C4-2B (cell line): ENCODE measurements at regions not wholly inside any gene's neighbourhood (a gene's known extent, or its start where the extent isn't known, plus 50 kb on each side); places are given as distances from the start of the nearest gene placed in this dataset.

Experiments
- ZFX ChIP-seq: fragments of 450-650 bp; IDR thresholded peaks from 2 replicates; pipeline ENCODE4 v1.6.1; 2017
- TF ChIP-seq, protein P1 (sequence below): fragments of 450-650 bp; conservative IDR thresholded peaks from 2 replicates; pipeline ENCODE4 v1.5.1; 2017; ENCODE audit warnings: mild to moderate bottlenecking

DNA sequence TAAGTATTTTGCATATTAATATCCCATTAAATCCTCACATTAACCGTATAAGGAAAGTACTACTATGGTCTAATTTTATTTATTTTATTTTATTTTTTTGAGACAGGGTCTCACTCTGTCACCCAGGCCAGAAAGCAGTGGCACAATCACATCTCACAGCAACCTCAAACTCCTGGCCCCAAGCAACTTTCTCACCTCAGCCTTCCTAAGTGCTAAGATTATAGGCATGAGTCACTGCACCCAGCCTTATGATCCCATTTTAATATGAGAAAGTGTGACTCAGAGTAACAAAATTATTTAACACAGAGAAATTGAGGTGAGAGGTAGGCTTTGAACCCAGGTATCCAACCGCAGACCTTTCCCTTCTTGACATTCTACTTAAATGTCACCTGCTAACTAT is 330.0 kb upstream of the POU3F3 start:
- TF ChIP-seq, protein P1, sequence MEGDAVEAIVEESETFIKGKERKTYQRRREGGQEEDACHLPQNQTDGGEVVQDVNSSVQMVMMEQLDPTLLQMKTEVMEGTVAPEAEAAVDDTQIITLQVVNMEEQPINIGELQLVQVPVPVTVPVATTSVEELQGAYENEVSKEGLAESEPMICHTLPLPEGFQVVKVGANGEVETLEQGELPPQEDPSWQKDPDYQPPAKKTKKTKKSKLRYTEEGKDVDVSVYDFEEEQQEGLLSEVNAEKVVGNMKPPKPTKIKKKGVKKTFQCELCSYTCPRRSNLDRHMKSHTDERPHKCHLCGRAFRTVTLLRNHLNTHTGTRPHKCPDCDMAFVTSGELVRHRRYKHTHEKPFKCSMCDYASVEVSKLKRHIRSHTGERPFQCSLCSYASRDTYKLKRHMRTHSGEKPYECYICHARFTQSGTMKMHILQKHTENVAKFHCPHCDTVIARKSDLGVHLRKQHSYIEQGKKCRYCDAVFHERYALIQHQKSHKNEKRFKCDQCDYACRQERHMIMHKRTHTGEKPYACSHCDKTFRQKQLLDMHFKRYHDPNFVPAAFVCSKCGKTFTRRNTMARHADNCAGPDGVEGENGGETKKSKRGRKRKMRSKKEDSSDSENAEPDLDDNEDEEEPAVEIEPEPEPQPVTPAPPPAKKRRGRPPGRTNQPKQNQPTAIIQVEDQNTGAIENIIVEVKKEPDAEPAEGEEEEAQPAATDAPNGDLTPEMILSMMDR, result no peak
- TF ChIP-seq ZFX, result no peak
